ENCODE measurements at regions not wholly inside any gene's neighbourhood (a gene's known extent, or its start where the extent isn't known, plus 50 kb on each side); places are given as distances from the start of the nearest gene placed in this dataset.

- intact Hi-C loops (cut with micrococcal nuclease), result no loop called here
- CTCF ChIA-PET, result no interaction called here
- no peak overlapping the region for H3K4me3 Mint-ChIP-seq (ENCODE audit: unreplicated experiment)
- H3K36me3 Mint-ChIP-seq (ENCODE audit: insufficient read depth, unreplicated experiment), result no peaks in the 10 kb centered on the region
- H3K9me3 Mint-ChIP-seq (ENCODE audit: unreplicated experiment), result peaks cover 14% of the 10 kb centered on the region
- H3K4me1 Mint-ChIP-seq (ENCODE audit: insufficient read depth, unreplicated experiment), result no peaks in the 10 kb centered on the region
- H3K27me3 Mint-ChIP-seq (ENCODE audit: insufficient read depth, unreplicated experiment), result no peaks in the 10 kb centered on the region
- no peak overlapping the region for H3K27ac Mint-ChIP-seq (ENCODE audit: low read depth, unreplicated experiment)
- no peak for DNase-seq (ENCODE audit: unreplicated experiment)
- no peak for TF ChIP-seq CTCF (IDR thresholded peaks at IDR 0.05; ENCODE audit: unreplicated experiment)
- no TSS peak for BruUV-seq (replicated peaks)
- POLR2A ChIA-PET, result no interaction called here
These were observed 285.1 kb downstream of the DTWD2 start for GRCh38 chr5:118703241-118703640.

- DNase-seq (ENCODE audit: unreplicated experiment), result no peak
- no peak overlapping the region for H3K4me3 Mint-ChIP-seq (ENCODE audit: unreplicated experiment)
- H3K27me3 Mint-ChIP-seq (ENCODE audit: insufficient read depth, unreplicated experiment), result no peaks in the 10 kb centered on the region
- CTCF ChIA-PET, result no interaction called here
- no peak for TF ChIP-seq CTCF (IDR thresholded peaks at IDR 0.05; ENCODE audit: unreplicated experiment)
- H3K9me3 Mint-ChIP-seq (ENCODE audit: unreplicated experiment), result peaks cover 14% of the 10 kb centered on the region
- intact Hi-C loops (cut with micrococcal nuclease), result no loop called here
- H3K36me3 Mint-ChIP-seq (ENCODE audit: insufficient read depth, unreplicated experiment), result no peaks in the 10 kb centered on the region
- H3K27ac Mint-ChIP-seq (ENCODE audit: low read depth, unreplicated experiment), result no peak overlapping the region
- no peaks in the 10 kb centered on the region for H3K4me1 Mint-ChIP-seq (ENCODE audit: insufficient read depth, unreplicated experiment)
- POLR2A ChIA-PET, result no interaction called here
- no TSS peak for BruUV-seq (replicated peaks)
These were observed 286.6 kb downstream of the DTWD2 start for GRCh38 chr5:118701791-118702190.

- no peaks in the 10 kb centered on the region for H3K36me3 Mint-ChIP-seq (ENCODE audit: insufficient read depth, unreplicated experiment)
- intact Hi-C loops (cut with micrococcal nuclease), result no loop called here
- H3K4me1 Mint-ChIP-seq (ENCODE audit: insufficient read depth, unreplicated experiment), result no peaks in the 10 kb centered on the region
- no peak overlapping the region for H3K27ac Mint-ChIP-seq (ENCODE audit: low read depth, unreplicated experiment)
- ChIA-PET POLR2A (no interaction called here), CTCF (no interaction called here)
- DNase-seq (ENCODE audit: unreplicated experiment), result no peak
- TF ChIP-seq CTCF (IDR thresholded peaks at IDR 0.05; ENCODE audit: unreplicated experiment), result no peak
- BruUV-seq (replicated peaks), result no TSS peak
- H3K4me3 Mint-ChIP-seq (ENCODE audit: unreplicated experiment), result no peak overlapping the region
- H3K27me3 Mint-ChIP-seq (ENCODE audit: insufficient read depth, unreplicated experiment), result no peaks in the 10 kb centered on the region
- H3K9me3 Mint-ChIP-seq (ENCODE audit: unreplicated experiment), result peaks cover 14% of the 10 kb centered on the region
These were observed 287.8 kb downstream of the DTWD2 start for GRCh38 chr5:118700510-118700909.

GRCh38 chr5:118698774-118699173 is 289.6 kb downstream of the DTWD2 start:
- Mint-ChIP-seq H3K36me3 (ENCODE audit: insufficient read depth, unreplicated experiment) (no peaks in the 10 kb centered on the region), H3K4me1 (ENCODE audit: insufficient read depth, unreplicated experiment) (no peaks in the 10 kb centered on the region), H3K9me3 (ENCODE audit: unreplicated experiment) (peaks cover 8% of the 10 kb centered on the region), H3K4me3 (ENCODE audit: unreplicated experiment) (no peak overlapping the region), H3K27ac (ENCODE audit: low read depth, unreplicated experiment) (no peak overlapping the region), H3K27me3 (ENCODE audit: insufficient read depth, unreplicated experiment) (no peaks in the 10 kb centered on the region)
- CTCF ChIA-PET, result interaction anchor here (1.0 kb wide), 1 partner anchor 32 kb away, joined by 3 read pairs; no protein-coding TSS in a partner anchor
- intact Hi-C loops (cut with micrococcal nuclease), result no loop called here
- POLR2A ChIA-PET, result no interaction called here
- DNase-seq (ENCODE audit: unreplicated experiment), result no peak
- no TSS peak for BruUV-seq (replicated peaks)
- no peak for TF ChIP-seq CTCF (IDR thresholded peaks at IDR 0.05; ENCODE audit: unreplicated experiment)
